T1000 (cell line): ENCODE measurements at regions not wholly inside any gene's neighbourhood (a gene's known extent, or its start where the extent isn't known, plus 50 kb on each side); places are given as distances from the start of the nearest gene placed in this dataset.
"Not testable (repeated sequence)": the region's sequence is repeated elsewhere in the genome, so short reads cannot be mapped to it uniquely, and the experiment has no call there.

Experiments
- DNase-seq: peaks from one replicate; lab custom pipeline; 2025; ENCODE audit warnings: mixed read lengths; lab: John Stamatoyannopoulos, UW

- DNase-seq: no peak
Measured at GRCh38 chr9:6160579-6160978, 55.0 kb upstream of the IL33 start.

- no peak for DNase-seq
Measured at GRCh38 chr9:6153425-6153824, 62.2 kb upstream of the IL33 start.

DNA sequence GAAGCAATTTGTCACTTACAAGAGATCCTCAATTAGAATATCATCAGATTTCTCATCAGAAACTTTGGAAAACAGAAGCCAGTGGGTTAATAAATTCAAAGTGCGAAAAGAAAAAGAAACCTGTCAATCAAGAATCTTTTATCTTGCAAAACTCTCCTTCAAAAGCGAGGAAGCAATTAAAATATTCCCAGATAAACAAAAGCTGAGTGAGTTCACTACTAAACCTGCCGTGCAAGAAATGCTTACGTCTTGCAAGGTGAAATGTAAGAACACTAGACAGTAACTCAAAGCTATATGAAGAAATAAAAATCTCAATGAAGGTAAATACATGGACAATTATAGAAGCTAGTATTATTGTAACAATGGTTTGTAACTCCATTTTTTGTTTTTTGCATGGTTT is 62.8 kb upstream of the IL33 start:
- DNase-seq: no peak

DNA sequence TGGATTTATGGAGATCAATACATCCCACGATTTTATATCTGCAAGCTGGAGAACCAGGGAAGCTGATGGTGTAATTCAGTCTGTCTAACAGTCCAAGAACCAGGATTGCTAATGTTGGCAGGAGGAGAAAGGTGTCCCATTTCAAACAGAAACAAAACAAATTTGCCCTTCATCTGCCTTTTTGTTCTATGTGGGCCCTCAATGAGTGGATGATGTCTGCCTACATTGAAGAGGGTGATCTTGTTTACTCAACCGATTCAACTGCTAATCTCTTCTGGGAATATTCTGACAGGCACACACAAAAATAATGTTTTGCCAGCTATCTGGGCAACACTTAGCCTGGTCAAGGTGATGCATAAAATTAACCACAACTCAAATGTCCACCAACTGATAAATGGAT is 65.1 kb upstream of the IL33 start:
- no peak for DNase-seq

- no peak for DNase-seq
Measured at GRCh38 chr9:6149315-6149714, 66.3 kb upstream of the IL33 start.

GRCh38 chr9:6147846-6148245 is 67.8 kb upstream of the IL33 start:
- DNase-seq: no peak

- DNase-seq: no peak
Measured at GRCh38 chr9:6144947-6145346, 70.7 kb upstream of the IL33 start.

DNA sequence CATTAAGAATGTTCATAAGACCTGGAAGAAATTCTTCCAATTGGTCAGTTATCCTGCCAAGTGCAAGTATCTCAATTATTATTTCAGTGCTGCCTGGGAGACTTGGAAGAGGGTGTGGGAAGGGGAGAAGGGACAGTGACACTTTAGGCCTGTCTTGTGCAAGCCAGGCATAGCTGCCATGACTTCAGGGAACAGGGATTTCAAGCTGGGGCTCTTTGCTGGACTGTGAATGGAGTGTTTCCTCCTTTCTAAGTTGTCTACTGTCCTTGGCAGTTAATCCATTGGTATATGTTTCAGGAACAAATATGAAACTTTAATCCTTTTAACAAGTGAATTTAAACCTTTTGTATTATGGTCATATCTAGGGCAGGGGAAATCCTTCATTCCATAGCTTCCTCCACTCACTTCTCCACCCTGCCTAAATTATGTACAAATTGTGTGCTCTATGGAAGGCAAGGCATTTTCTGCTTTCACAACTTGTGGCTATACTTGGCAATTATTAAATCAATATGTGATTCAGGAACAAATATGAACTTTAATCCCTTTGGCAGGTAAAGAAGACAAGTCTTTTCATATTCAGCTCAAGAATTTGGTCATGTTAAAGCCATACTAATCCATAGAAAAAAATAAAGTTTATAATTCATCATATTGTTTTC is 72.7 kb upstream of the IL33 start:
- no peak for DNase-seq

DNA sequence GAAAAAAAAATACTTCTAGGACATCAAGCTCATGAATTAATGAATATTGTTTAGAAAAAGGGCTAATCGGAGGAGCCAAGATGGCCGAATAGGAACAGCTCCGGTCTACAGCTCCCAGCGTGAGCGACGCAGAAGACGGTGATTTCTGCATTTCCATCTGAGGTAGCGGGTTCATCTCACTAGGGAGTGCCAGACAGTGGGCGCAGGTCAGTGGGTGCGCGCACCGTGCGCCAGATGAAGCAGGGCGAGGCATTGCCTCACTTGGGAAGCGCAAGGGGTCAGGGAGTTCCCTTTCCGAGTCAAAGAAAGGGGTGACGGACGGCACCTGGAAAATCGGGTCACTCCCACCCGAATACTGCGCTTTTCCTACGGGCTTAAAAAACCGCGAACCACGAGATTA is 79.8 kb upstream of the IL33 start:
- DNase-seq: not testable (repeated sequence)

- no peak for DNase-seq
Measured at GRCh38 chr9:6134661-6135180, 80.9 kb upstream of the IL33 start.

- DNase-seq: no peak
Measured at GRCh38 chr9:6133346-6134063, 82.1 kb upstream of the IL33 start.

DNA sequence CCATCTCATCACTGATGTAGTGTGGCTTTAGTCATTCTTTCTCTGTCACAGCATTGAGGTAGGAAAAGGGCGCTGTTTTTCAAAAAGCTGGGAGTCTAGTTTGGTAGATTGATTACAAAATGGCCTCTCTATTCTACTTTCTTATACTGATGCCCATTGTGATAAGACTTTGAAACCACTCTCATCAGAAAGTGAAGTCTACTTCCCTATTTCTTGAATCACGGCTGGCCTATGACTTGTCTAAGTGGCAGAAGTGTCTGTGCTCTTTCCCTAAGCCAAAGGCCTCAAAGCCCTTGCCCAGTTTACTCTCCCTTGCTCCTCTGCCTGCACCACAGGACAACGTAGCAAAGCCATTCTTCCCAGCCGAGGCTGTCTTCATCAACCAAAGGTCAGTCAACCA is 83.0 kb upstream of the IL33 start:
- DNase-seq: no peak

DNA sequence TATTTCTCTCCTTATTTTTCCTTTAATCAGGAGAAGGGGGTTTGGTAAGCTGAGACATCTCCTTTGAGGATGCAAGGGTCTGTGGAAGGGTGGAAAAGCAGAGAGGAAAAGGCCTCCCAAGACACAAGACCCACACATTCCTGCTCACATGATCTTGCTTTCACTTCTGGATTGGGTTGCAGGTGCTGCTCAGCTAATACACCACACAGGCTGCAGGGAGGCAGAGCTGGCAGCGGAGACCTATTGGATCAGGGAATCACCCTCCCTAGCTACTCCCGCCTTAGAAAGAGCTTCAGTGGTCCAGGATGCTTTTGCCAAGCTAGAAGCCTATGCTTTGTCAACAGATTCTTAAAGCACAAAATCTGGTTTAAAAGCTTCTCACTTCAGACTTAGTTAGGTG is 87.6 kb upstream of the IL33 start:
- DNase-seq: no peak

GRCh38 chr9:6126377-6126776 is 89.2 kb upstream of the IL33 start:
- no peak for DNase-seq

GRCh38 chr9:6123416-6123815 is 92.2 kb upstream of the IL33 start:
- DNase-seq: no peak

DNA sequence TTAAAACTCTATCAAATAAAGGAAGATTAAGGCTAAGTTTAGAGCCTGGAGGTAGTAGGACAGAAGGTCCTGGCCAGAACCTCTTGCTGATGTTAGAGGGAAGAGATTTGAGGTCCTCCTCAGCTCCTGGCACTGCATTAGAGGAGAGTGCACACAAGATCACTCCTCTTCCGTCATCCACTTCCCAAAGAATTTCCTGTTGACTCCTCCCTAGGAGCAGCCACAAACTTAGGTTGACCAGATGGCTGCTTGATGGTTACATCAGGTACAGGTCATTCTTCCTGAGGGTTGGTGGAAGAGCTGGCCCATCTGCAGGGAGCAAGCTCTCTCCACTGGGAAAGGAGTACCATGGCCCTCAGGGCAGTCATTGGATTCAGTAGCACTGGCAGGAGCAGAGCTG is 93.9 kb upstream of the IL33 start:
- no peak for DNase-seq

GRCh38 chr9:6114424-6114823 is 99.0 kb upstream of the RANBP6 start:
- no peak for DNase-seq

GRCh38 chr9:6113819-6114218 is 98.4 kb upstream of the RANBP6 start:
- no peak for DNase-seq

DNA sequence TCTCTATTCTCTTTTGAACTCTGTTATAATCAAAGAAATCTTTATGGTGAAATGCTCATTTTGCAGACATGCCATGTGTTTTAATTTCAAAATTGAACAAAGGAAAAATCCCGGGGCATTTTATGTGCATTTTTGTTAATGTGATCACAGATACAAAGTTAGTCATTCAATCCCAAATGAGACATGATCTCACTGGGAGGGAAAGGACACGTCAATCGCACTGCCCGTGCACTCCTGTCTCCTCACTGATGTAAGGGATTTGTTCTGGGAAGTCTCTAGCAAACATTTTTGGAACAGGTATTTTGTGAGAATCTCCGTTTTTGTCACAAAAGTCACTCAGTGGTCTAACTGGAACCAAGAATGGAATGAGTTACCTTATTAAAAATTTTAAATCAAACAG is 97.9 kb upstream of the RANBP6 start:
- peak; percentile 1 for DNase-seq

GRCh38 chr9:6109986-6110385 is 94.6 kb upstream of the RANBP6 start:
- DNase-seq: no peak

DNA sequence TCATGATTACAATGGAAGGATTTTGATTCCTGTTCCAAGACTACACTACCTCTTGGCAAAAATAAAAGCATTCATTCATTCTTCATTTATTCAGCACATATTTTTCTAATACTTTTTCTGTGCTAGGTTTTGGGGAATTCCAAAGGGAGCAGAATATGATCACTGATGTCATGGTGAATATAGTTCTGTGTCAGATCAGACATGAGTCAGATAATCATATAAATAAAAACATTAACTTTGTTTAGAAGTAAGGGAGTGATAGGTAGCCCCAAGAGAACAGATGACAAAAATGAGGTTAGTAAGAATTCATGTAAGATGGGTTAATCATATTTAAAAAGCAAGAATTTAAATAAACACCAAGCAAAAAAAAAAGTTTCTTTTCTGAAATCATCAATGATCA is 94.1 kb upstream of the RANBP6 start:
- DNase-seq: no peak

DNA sequence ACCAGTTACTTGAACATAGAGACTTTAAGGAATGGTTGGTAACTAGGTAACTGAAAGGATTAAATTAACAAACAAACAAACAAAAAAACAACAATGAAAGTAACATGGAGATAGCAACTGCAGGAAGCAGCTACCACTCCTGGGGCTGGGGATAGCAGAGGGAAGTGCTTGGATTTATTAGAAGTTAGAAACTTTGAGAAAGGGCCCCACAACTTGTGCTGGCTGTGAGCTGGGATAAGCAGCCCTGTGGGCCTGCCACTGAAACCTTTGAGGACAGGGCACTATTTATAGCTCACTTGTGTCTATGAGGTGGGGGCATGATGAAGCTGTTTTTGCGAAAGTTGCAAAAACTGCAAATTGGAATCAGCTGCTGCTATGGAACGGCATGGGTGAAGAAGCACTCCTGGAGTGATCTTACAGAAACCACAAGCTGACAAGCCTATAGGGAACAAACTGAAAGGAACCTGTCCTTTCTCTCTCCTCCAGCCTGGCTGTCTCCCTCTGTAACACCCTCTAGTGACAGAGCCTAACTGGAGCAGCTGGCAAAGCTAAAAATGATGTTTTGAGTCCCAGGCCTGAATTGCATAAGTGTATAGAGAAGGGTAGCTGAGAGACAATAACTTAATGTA is 91.4 kb upstream of the RANBP6 start:
- no peak for DNase-seq

GRCh38 chr9:6105738-6106137 is 90.3 kb upstream of the RANBP6 start:
- DNase-seq: no peak
